Right lobe of liver (tissue), 4 donors: ENCODE measurements at regions not wholly inside any gene's neighbourhood (a gene's known extent, or its start where the extent isn't known, plus 50 kb on each side); places are given as distances from the start of the nearest gene placed in this dataset.

Experiments
- POLR2A ChIP-seq: fragments of 450-650 bp; IDR thresholded peaks from one replicate; pipeline ENCODE4 v1.6.1; 2017; ENCODE audit warnings: antibody characterized with exemption, mild to moderate bottlenecking
- TF ChIP-seq, protein P1 (sequence below), 4 donors: fragments of 200-600 bp in 3 of 4; fragments of 450-650 bp in 1 of 4; IDR thresholded peaks; one replicate each; pipeline versions ENCODE4 v1.5.1 to v1.8.0; 2016 to 2022; ENCODE audit warnings: antibody characterized with exemption in 4 of 4, mild to moderate bottlenecking in 2 of 4
- donor health status: DM: no; HTN: no; CAD: no.
- donor health status: DM: no; HTN: no; CAD: no.
- donor health status: DM: no; HTN: yes; CAD: no.

DNA sequence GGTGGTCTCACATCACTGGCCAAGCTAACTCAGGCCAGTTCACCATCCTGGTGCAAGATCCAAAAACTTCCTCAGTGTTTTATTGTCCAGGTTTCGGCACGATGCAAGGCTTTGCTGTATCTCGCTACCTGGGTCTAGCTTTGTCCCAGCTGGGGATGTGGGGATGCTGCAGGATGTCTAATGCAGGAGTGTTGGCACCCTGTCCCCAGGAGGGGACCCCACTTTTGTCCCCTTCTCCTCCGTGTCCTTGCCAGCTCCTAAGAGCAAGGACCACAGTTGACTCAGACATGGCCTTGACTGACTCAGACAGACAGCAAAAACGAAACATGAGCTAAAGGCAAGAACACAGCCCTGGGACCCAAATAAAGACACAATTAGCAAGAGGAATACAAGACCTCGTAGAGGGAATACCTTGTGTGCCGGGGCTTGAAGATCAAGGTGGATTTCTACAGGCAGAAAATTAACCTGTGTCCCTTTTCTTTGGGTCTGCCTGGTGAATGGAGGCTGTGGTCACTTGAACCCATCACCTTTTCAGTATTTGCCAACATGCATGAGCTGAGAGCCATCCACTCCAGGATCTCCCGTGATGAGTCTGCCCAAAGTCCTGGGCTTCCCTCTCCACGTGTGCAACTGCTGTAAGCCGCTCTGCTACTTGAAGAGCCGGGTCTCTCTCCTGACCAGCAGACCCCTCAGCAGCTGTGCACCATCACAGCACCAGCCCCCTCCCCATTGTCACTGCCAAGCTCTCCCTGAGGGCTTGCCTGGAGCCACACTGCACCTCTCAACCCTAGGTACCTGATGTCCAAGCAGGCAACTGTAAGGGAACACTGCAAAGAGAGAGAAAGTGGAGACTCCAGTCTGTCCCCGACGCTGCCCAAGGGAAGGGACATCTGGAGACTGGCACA, 149.5 kb upstream of the ZNF507 start:
- TF ChIP-seq, protein P1, sequence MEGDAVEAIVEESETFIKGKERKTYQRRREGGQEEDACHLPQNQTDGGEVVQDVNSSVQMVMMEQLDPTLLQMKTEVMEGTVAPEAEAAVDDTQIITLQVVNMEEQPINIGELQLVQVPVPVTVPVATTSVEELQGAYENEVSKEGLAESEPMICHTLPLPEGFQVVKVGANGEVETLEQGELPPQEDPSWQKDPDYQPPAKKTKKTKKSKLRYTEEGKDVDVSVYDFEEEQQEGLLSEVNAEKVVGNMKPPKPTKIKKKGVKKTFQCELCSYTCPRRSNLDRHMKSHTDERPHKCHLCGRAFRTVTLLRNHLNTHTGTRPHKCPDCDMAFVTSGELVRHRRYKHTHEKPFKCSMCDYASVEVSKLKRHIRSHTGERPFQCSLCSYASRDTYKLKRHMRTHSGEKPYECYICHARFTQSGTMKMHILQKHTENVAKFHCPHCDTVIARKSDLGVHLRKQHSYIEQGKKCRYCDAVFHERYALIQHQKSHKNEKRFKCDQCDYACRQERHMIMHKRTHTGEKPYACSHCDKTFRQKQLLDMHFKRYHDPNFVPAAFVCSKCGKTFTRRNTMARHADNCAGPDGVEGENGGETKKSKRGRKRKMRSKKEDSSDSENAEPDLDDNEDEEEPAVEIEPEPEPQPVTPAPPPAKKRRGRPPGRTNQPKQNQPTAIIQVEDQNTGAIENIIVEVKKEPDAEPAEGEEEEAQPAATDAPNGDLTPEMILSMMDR (IDR thresholded peaks at IDR 0.05): no peak
- no peak for TF ChIP-seq POLR2A
